Ascending aorta (tissue), 2 donors: ENCODE measurements at regions not wholly inside any gene's neighbourhood (a gene's known extent, or its start where the extent isn't known, plus 50 kb on each side); places are given as distances from the start of the nearest gene placed in this dataset.

Experiments
- DNase-seq, 2 donors: peaks; one replicate each; pipeline ENCODE4 v3.0.0-alpha.2; 2019; ENCODE audit warnings: low spot score in 2 of 2
- H3K27ac ChIP-seq, 2 donors: fragments of 200-600 bp; sonication (generic); one replicate each; pipeline ENCODE4 v1.5.1; 2016 to 2017; ENCODE audit warnings: mild to moderate bottlenecking in 1 of 2
- H3K27me3 ChIP-seq: fragments of 200-600 bp; sonication (generic); one replicate; pipeline ENCODE4 v1.5.1; 2017
- H3K36me3 ChIP-seq, 2 donors: fragments of 200-600 bp; sonication (generic); one replicate each; pipeline ENCODE4 v1.5.1; 2016
- H3K4me1 ChIP-seq, 2 donors: fragments of 200-600 bp; sonication (generic); one replicate each; pipeline ENCODE4 v1.5.1; 2016 to 2017; ENCODE audit warnings: mild to moderate bottlenecking in 1 of 2
- H3K4me3 ChIP-seq, 2 donors: fragments of 200-600 bp; sonication (generic); one replicate each; pipeline ENCODE4 v1.5.1; 2016 to 2017; ENCODE audit warnings: mild to moderate bottlenecking in 1 of 2
- H3K9me3 ChIP-seq, 2 donors: fragments of 200-600 bp; sonication (generic); one replicate each; pipeline ENCODE4 v1.5.1; 2016
- intact Hi-C: fragments of 100-400 bp; cut with DNase I; formaldehyde crosslinking; loops from one replicate; pipeline ENCODE4 v1.15.1; 2023
- TF ChIP-seq, protein P1 (sequence below), 3 experiments: fragments of 200-600 bp in 2 of 3; fragments of 450-650 bp in 1 of 3; sonication (generic) in 2 of 3; IDR thresholded peaks; one replicate each; pipeline ENCODE4 v1.5.1; 2016 to 2019; ENCODE audit warnings: antibody characterized with exemption in 3 of 3, mild to moderate bottlenecking in 1 of 3, moderate library complexity in 1 of 3

DNA sequence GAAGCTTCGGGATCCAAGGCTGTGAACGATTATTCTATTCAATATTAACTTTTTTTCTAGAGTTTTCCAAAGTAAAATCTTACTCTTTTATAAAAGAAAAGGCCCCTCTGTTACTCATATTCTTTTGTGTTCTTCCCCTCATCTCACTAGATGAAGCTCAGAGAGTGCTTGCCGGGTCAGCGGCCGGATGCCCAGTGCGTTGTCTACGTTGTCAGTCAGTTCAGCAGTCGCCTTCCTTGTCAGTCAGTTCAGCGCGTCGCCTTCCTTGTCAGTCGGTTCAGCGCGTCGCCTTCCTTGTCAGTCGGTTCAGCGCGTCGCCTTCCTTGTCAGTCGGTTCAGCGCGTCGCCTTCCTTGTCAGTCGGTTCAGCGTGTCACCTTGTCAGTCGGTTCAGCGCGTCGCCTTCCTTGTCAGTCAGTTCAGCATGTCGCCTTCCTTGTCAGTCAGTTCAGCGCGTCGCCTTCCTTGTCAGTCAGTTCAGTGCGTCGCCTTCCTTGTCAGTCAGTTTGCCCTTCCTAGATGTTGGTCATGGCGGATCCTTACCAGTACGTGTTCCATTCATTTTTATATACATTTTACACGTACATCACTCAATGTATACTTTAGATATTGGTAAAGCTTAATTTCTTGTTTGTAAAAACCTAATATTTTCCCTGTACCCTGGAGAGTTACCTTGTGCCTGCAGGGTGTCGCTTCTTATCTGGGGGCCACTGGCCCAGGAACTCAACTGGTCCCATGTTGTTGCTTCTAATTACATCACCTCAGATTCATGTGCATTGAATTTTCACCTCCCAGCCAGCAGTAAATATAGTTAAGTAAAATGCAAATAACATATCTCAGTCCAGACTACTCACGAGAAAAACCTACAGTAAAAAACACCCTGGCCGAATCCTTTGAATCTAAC is 206.9 kb downstream of the ASB1 start:
- no peak for DNase-seq
- H3K36me3 ChIP-seq = no peaks in the 10 kb centered on the region
- no peaks in the 10 kb centered on the region for H3K4me1 ChIP-seq
- TF ChIP-seq, protein P1, sequence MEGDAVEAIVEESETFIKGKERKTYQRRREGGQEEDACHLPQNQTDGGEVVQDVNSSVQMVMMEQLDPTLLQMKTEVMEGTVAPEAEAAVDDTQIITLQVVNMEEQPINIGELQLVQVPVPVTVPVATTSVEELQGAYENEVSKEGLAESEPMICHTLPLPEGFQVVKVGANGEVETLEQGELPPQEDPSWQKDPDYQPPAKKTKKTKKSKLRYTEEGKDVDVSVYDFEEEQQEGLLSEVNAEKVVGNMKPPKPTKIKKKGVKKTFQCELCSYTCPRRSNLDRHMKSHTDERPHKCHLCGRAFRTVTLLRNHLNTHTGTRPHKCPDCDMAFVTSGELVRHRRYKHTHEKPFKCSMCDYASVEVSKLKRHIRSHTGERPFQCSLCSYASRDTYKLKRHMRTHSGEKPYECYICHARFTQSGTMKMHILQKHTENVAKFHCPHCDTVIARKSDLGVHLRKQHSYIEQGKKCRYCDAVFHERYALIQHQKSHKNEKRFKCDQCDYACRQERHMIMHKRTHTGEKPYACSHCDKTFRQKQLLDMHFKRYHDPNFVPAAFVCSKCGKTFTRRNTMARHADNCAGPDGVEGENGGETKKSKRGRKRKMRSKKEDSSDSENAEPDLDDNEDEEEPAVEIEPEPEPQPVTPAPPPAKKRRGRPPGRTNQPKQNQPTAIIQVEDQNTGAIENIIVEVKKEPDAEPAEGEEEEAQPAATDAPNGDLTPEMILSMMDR (IDR thresholded peaks at IDR 0.05) = no peak
- H3K4me3 ChIP-seq = no peak overlapping the region
- H3K27me3 ChIP-seq = no peaks in the 10 kb centered on the region
- intact Hi-C loops = no loop called here
- no peaks in the 10 kb centered on the region for H3K9me3 ChIP-seq
- H3K27ac ChIP-seq = no peak overlapping the region

DNA sequence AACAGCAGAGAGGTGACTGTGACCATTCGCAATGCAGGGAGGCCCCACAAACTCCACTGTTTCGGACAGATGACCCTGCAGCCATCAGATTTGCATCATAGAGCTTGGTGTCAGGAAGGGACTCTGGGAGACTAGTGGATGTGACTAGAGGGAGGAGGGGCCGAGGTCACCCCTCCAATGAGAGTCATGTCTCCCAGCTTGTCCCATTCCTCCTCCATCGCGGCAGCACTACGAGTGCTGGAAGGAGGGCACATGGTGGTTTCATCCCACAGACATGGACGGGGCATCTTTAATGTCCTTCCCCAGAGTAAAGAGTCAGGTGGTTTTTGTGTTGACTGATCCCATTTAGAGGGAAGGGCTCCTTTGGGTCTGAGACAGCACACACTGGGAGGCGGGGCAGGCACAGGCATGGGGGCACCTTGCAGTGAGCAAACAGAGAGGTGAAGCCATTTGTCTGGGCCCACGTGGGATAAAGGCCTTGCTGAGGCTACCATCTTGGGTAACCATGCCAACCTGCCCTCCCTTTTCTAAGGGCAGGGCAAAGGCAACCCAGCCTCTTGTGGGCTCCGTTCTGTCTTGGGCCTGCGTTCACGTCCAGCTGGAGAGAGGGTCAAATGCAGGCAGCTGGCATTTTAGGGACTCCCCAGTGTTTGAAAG is 208.1 kb downstream of the ASB1 start:
- TF ChIP-seq, protein P1 (IDR thresholded peaks at IDR 0.05) = no peak
- DNase-seq = no peak
- Histone ChIP-seq H3K36me3 (no peaks in the 10 kb centered on the region), H3K27ac (no peak overlapping the region), H3K9me3 (no peaks in the 10 kb centered on the region), H3K4me3 (no peak overlapping the region), H3K4me1 (no peaks in the 10 kb centered on the region), H3K27me3 (no peaks in the 10 kb centered on the region)
- intact Hi-C loops = no loop called here

DNA sequence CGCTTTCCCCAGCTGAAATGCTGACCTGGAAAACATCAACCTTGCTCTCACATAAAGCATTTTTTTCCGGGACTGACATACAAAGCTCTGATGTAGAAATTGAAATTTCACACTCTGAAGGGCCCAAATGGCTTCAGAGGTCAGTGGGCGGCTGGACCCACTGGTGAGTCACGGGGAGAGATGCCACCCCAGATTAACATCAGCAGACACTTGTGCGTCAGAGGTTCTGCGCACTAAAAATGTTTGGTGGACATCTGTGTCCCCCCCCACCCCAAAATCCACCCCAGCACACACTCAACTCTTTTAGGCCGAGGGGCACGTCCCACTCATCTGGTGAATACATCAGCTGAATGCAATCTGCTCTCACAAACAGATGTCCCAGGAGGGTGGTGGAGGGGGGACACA is 208.9 kb downstream of the ASB1 start:
- Histone ChIP-seq H3K27me3 (no peaks in the 10 kb centered on the region), H3K4me1 (no peaks in the 10 kb centered on the region), H3K27ac (no peak overlapping the region), H3K9me3 (no peaks in the 10 kb centered on the region), H3K36me3 (no peaks in the 10 kb centered on the region), H3K4me3 (no peak overlapping the region)
- no peak for DNase-seq
- TF ChIP-seq, protein P1 (IDR thresholded peaks at IDR 0.05) = no peak
- intact Hi-C loops = no loop called here

DNA sequence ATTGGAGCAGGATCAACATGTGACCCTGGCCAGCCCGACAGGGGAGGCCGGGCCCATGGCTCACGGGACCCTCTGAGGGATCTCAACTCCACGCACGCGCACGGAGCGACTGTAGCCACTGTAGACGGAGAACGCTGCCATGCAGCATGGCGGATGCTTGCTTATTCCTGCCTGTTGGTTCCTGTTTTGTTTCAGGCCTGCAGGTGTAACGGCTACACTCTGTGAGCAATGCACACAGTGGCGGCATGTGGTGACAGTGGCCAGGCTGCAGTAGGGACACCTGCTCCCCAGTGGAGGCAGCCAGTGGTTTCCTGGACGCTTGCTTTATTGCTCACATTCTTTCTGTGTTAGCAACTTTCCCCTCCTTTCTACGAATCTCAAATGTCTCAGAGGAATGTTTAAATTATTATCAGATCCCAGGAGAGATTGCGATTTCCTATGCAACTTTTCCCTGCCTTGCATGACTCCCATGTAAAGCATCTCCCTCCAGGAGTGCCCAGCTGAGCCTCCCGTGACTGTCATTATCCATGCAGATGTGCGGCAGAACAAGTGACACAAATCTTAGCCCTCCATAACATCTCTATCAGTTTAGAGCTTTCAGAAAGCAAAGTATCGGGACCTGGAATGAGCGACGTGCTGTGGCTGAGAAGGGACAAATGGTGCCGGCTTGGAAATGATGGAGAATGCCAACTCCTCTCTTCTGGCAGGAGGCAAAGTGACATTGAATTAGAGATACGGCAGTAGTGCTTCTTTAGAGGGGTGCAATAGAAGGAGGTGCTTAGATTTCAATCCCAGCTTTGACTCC is 209.7 kb downstream of the ASB1 start:
- Histone ChIP-seq H3K4me3 (no peak overlapping the region), H3K27me3 (no peaks in the 10 kb centered on the region), H3K27ac (no peak overlapping the region), H3K4me1 (no peaks in the 10 kb centered on the region), H3K36me3 (no peaks in the 10 kb centered on the region), H3K9me3 (no peaks in the 10 kb centered on the region)
- intact Hi-C loops = no loop called here
- DNase-seq = no peak
- TF ChIP-seq, protein P1 (IDR thresholded peaks at IDR 0.05) = no peak

DNA sequence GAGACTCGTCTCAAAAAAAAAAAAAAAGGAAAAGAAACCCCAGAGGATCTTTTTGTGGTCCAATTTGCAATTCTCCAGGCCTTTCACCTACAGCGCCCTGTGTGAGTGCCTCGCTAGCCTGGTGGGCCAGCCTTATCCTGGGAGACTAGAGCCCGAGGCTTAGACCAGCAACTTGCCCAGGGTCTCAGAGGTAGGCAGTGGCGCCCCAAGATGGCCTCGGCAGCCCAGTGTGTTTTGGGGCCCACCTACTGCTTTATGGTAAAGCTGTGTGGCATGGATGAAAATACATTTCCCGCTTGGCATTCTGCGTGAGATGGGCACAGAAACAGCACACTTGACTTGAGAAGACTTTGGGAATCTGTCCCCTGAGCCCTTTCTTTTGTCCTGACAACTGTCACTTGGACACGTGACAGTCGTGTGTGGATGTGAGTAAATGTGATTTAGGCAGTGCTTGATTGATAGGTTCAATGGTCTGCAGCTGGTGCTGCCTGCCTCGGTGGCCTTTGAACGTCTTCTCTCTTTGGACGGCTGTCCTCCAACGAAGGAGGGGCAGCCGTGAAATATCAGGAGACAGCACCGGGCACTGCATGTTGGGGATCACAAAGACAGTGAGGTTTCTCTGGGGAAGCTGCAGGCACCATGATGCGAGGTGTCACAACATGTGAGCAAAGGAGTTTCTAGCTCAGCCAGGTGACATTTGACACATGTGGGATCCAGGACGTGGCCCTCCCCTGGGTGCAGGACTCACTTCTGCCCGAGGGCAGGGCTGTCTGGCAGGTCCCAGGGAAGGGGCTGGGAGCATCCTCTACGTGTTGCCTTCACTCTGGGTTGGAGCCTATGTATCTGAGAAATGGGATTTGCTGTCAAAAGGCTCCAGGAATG is 209.5 kb upstream of the TWIST2 start:
- Histone ChIP-seq H3K4me1 (no peaks in the 10 kb centered on the region), H3K27ac (no peak overlapping the region), H3K4me3 (no peak overlapping the region), H3K27me3 (no peaks in the 10 kb centered on the region), H3K9me3 (no peaks in the 10 kb centered on the region), H3K36me3 (no peaks in the 10 kb centered on the region)
- intact Hi-C loops = no loop called here
- TF ChIP-seq, protein P1 (IDR thresholded peaks at IDR 0.05) = no peak
- peak in 1 of 2 donors; percentile 48 for DNase-seq
